PC-3 (cell line): ENCODE measurements at regions not wholly inside any gene's neighbourhood (a gene's known extent, or its start where the extent isn't known, plus 50 kb on each side); places are given as distances from the start of the nearest gene placed in this dataset.

Experiments used
- ATAC-seq: fragments of 200-7000 bp; cut with Tn5 transposase; 2 replicates; pipeline ENCODE4 v1.9.1; 2020; ENCODE audit warnings: mild to moderate bottlenecking, moderate library complexity
- BruUV-seq: library from RNA; stranded (reverse); fragments of 400-500 nt; replicated peaks from 2 replicates; lab custom pipeline; 2021; lab: Mats Ljungman, UMichigan
- CTCF ChIA-PET: fragments of 300-600 bp; sonication (Branson Sonifier 250); formaldehyde crosslinking; loops from one replicate; lab custom pipeline; 2022; ENCODE audit warnings: antibody characterized with exemption; lab: Charles Lee
- POLR2A ChIA-PET: fragments of 300-600 bp; sonication (Branson Sonifier 250); formaldehyde crosslinking; loops from one replicate; lab custom pipeline; 2022; ENCODE audit warnings: antibody characterized with exemption; ENCODE audit not compliant: unreplicated experiment; lab: Charles Lee
- DNase-seq: peaks from one replicate; pipeline ENCODE4 v3.0.0-alpha.2; 2015
- H2AFZ ChIP-seq: fragments of 300-600 bp; sonication (generic); 2 replicates; pipeline ENCODE4 v1.6.0; 2016; ENCODE audit warnings: antibody characterized with exemption, low read length
- H3F3A ChIP-seq: fragments of 300-600 bp; sonication (generic); one replicate; pipeline ENCODE4 v1.6.0; 2017; ENCODE audit warnings: antibody characterized with exemption, low read length, control low read depth, mild to moderate bottlenecking; ENCODE audit not compliant: unreplicated experiment
- H3K27ac ChIP-seq: fragments of 300-600 bp; sonication (generic); 2 replicates; pipeline ENCODE4 v1.5.1; 2016; ENCODE audit warnings: mild to moderate bottlenecking, low read length
- H3K27me3 ChIP-seq: fragments of 300-600 bp; sonication (generic); 2 replicates; pipeline ENCODE4 v1.6.1; 2016; ENCODE audit warnings: low read length, mixed read lengths
- H3K36me3 ChIP-seq: fragments of 300-600 bp; sonication (generic); 2 replicates; pipeline ENCODE4 v1.6.1; 2016; ENCODE audit warnings: low read depth, mixed run types, low read length, mixed read lengths
- H3K4me1 ChIP-seq: fragments of 300-600 bp; sonication (generic); 2 replicates; pipeline ENCODE4 v1.5.1; 2016; ENCODE audit warnings: low read length; ENCODE audit not compliant: insufficient read depth
- H3K4me2 ChIP-seq: fragments of 300-600 bp; sonication (generic); 2 replicates; pipeline ENCODE4 v1.6.0; 2016; ENCODE audit warnings: low read length
- H3K4me3 ChIP-seq: fragments of 300-600 bp; sonication (generic); 2 replicates; pipeline ENCODE4 v1.5.1; 2016; ENCODE audit warnings: mild to moderate bottlenecking, low read length, mixed read lengths
- H3K79me2 ChIP-seq: fragments of 300-600 bp; sonication (generic); 2 replicates; pipeline ENCODE4 v1.6.1; 2017; ENCODE audit warnings: low read length, mixed read lengths
- H3K9ac ChIP-seq: fragments of 300-600 bp; sonication (generic); 2 replicates; pipeline ENCODE4 v1.6.0; 2016; ENCODE audit warnings: mild to moderate bottlenecking, low read length
- H3K9me2 ChIP-seq: fragments of 300-600 bp; sonication (generic); replicated peaks from 2 replicates; pipeline ENCODE4 v1.6.1; 2016; ENCODE audit warnings: mixed run types, low read length, mixed read lengths
- H3K9me3 ChIP-seq: fragments of 300-600 bp; sonication (generic); 2 replicates; pipeline ENCODE4 v1.6.1; 2016; ENCODE audit warnings: low read length, mixed read lengths
- H4K20me1 ChIP-seq: fragments of 300-600 bp; sonication (generic); 2 replicates; pipeline ENCODE4 v1.6.1; 2016; ENCODE audit warnings: low read length, mixed read lengths
- CTCF ChIP-seq: fragments of 300-600 bp; sonication (generic); conservative IDR thresholded peaks from 2 replicates; pipeline ENCODE4 v1.5.1; 2017; ENCODE audit warnings: antibody characterized with exemption, low read depth, mild to moderate bottlenecking, low read length
- EZH2 ChIP-seq: fragments of 300-600 bp; sonication (generic); IDR thresholded peaks from one replicate; pipeline ENCODE4 v1.6.1; 2017; ENCODE audit warnings: antibody characterized with exemption, mild to moderate bottlenecking, low read length; ENCODE audit not compliant: unreplicated experiment
- EZH2phosphoT487 ChIP-seq: fragments of 300-600 bp; sonication (generic); IDR thresholded peaks from 2 replicates; pipeline ENCODE4 v1.6.1; 2018; ENCODE audit warnings: mild to moderate bottlenecking, antibody characterized with exemption, low read length, borderline replicate concordance
- intact Hi-C: fragments of 100-400 bp; cut with micrococcal nuclease; formaldehyde crosslinking; loops from 2 replicates; pipeline ENCODE4 v1.9.0; 2023

GRCh38 chr9:89923961-89924504 lies 319.2 kb downstream of the GADD45G start:
- CTCF ChIA-PET: no interaction called here
- ATAC-seq (no peak), DNase-seq (peak; percentile 3)
- H3K79me2 ChIP-seq: no peaks in the 10 kb centered on the region
- no peaks in the 10 kb centered on the region for H3K36me3 ChIP-seq
- H3K27ac ChIP-seq: no peak overlapping the region
- no peak overlapping the region for H3K9ac ChIP-seq
- BruUV-seq: no TSS peak
- H3F3A ChIP-seq: no peaks in the 10 kb centered on the region
- H4K20me1 ChIP-seq: no peaks in the 10 kb centered on the region
- H3K4me2 ChIP-seq: no peak overlapping the region
- intact Hi-C loops: no loop called here
- no peaks in the 10 kb centered on the region for H3K27me3 ChIP-seq
- no peaks in the 10 kb centered on the region for H3K4me1 ChIP-seq
- no peak for TF ChIP-seq EZH2phosphoT487
- no peaks in the 10 kb centered on the region for H3K9me3 ChIP-seq
- POLR2A ChIA-PET: no interaction called here
- H2AFZ ChIP-seq: no peak overlapping the region
- H3K9me2 ChIP-seq: no peaks in the 10 kb centered on the region
- H3K4me3 ChIP-seq: no peak overlapping the region

- H3K4me2 ChIP-seq: no peak overlapping the region
- no TSS peak for BruUV-seq
- H3K9ac ChIP-seq: no peak overlapping the region
- no peak overlapping the region for H3K27ac ChIP-seq
- no peaks in the 10 kb centered on the region for H3K9me3 ChIP-seq
- H2AFZ ChIP-seq: no peak overlapping the region
- H3K4me1 ChIP-seq: no peaks in the 10 kb centered on the region
- H3K27me3 ChIP-seq: no peaks in the 10 kb centered on the region
- CTCF ChIA-PET: no interaction called here
- no peaks in the 10 kb centered on the region for H4K20me1 ChIP-seq
- no peak overlapping the region for H3K4me3 ChIP-seq
- no peaks in the 10 kb centered on the region for H3K9me2 ChIP-seq
- intact Hi-C loops: no loop called here
- no peak for TF ChIP-seq CTCF
- TF ChIP-seq EZH2phosphoT487: no peak
- TF ChIP-seq EZH2: no peak
- H3K79me2 ChIP-seq: no peaks in the 10 kb centered on the region
- H3F3A ChIP-seq: no peaks in the 10 kb centered on the region
- POLR2A ChIA-PET: no interaction called here
- no peaks in the 10 kb centered on the region for H3K36me3 ChIP-seq
- no peak for ATAC-seq
- DNase-seq: no peak
Measured at GRCh38 chr9:89924611-89925010, 319.8 kb downstream of the GADD45G start.

- no peaks in the 10 kb centered on the region for H3K79me2 ChIP-seq
- no peaks in the 10 kb centered on the region for H3K36me3 ChIP-seq
- no peak overlapping the region for H3K4me3 ChIP-seq
- no peak for TF ChIP-seq EZH2phosphoT487
- TF ChIP-seq CTCF: no peak
- no peak for TF ChIP-seq EZH2
- no peaks in the 10 kb centered on the region for H3K9me2 ChIP-seq
- DNase-seq (no peak), ATAC-seq (no peak)
- no peaks in the 10 kb centered on the region for H3F3A ChIP-seq
- H3K27ac ChIP-seq: no peak overlapping the region
- H3K4me2 ChIP-seq: no peak overlapping the region
- no peak overlapping the region for H3K9ac ChIP-seq
- no peaks in the 10 kb centered on the region for H3K4me1 ChIP-seq
- ChIA-PET CTCF (no interaction called here), POLR2A (no interaction called here)
- H3K27me3 ChIP-seq: no peaks in the 10 kb centered on the region
- intact Hi-C loops: no loop called here
- H2AFZ ChIP-seq: no peak overlapping the region
- no peaks in the 10 kb centered on the region for H3K9me3 ChIP-seq
- BruUV-seq: no TSS peak
- H4K20me1 ChIP-seq: no peaks in the 10 kb centered on the region
Measured at GRCh38 chr9:89926167-89926566, 321.4 kb downstream of the GADD45G start.
